Right lobe of liver (tissue), 4 donors: ENCODE measurements at regions not wholly inside any gene's neighbourhood (a gene's known extent, or its start where the extent isn't known, plus 50 kb on each side); places are given as distances from the start of the nearest gene placed in this dataset.

Experiments used
- CTCF ChIP-seq, 4 donors: fragments of 200-600 bp in 3 of 4; fragments of 450-650 bp in 1 of 4; IDR thresholded peaks; one replicate each; pipeline versions ENCODE4 v1.5.1 to v1.8.0; 2016 to 2022; ENCODE audit warnings: antibody characterized with exemption in 4 of 4, mild to moderate bottlenecking in 2 of 4
- POLR2A ChIP-seq: fragments of 450-650 bp; IDR thresholded peaks from one replicate; pipeline ENCODE4 v1.6.1; 2017; ENCODE audit warnings: antibody characterized with exemption, mild to moderate bottlenecking
- donor health status: DM: no; HTN: no; CAD: no.
- donor health status: DM: no; HTN: no; CAD: no.
- donor health status: DM: no; HTN: yes; CAD: no.

GRCh38 chr15:37582852-37583251 is 351.6 kb upstream of the TMCO5A start:
- no peak for TF ChIP-seq CTCF (IDR thresholded peaks at IDR 0.05)
- TF ChIP-seq POLR2A = no peak
